ENCODE measurements at regions not wholly inside any gene's neighbourhood (a gene's known extent, or its start where the extent isn't known, plus 50 kb on each side); places are given as distances from the start of the nearest gene placed in this dataset.

DNA sequence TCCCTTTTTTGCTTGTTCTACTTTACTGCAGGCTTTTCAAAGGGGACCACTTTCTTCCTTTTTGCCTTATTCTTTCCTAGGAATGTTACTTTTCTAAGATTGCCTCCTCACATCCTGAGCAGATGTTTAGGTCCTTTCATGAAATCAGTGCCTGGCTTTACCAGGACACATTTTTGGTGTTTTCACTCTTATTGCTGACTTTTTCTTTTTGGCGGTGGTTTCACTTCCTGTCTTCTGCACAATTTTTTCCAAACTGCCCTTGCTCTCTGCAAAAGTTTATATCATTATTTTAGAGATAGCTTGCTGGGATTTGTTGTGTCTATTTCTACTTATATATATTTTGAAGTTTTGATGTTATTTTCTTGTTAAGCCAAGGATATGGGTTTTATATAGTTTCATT lies 332.2 kb upstream of the MTPN start:
- TF ChIP-seq CTCF (IDR thresholded peaks at IDR 0.05) = no peak
- TF ChIP-seq POLR2A (IDR thresholded peaks at IDR 0.05) = no peak

Measured in esophagus squamous epithelium (tissue), 4 donors.